Gastrocnemius medialis (tissue), 4 donors: ENCODE measurements at regions not wholly inside any gene's neighbourhood (a gene's known extent, or its start where the extent isn't known, plus 50 kb on each side); places are given as distances from the start of the nearest gene placed in this dataset.

Experiments
- ATAC-seq, 2 donors: fragments of 150-250 bp; one replicate each; pipeline ENCODE4 v1.9.1; 2016
- DNase-seq, 2 donors: peaks; one replicate each; pipeline ENCODE4 v3.0.0-alpha.2; 2019
- H3K27ac ChIP-seq, 4 donors: fragments of 200-600 bp; sonication (generic); 1 replicate in 1 of 4; 2 replicates in 3 of 4; pipeline ENCODE4 v1.5.1; 2016 to 2018; ENCODE audit warnings: mild to moderate bottlenecking in 2 of 4, moderate library complexity in 1 of 4
- H3K27me3 ChIP-seq, 3 donors: fragments of 200-600 bp; sonication (generic) in 2 of 3; 1 replicate in 1 of 3; 2 replicates in 2 of 3; pipeline versions ENCODE4 v1.5.1 to v1.6.0; 2016 to 2019; ENCODE audit warnings: mild to moderate bottlenecking in 1 of 3, moderate library complexity in 1 of 3
- H3K36me3 ChIP-seq, 2 donors: fragments of 200-600 bp; sonication (generic) in 1 of 2; one replicate each; pipeline ENCODE4 v1.5.1; 2017 to 2018
- H3K4me1 ChIP-seq, 2 donors: fragments of 200-600 bp; sonication (generic) in 1 of 2; one replicate each; pipeline ENCODE4 v1.5.1; 2016 to 2017; ENCODE audit warnings: mild to moderate bottlenecking in 2 of 2
- H3K4me3 ChIP-seq, 4 donors: fragments of 200-600 bp; sonication (generic) in 3 of 4; 1 replicate in 1 of 4; 2 replicates in 3 of 4; pipeline ENCODE4 v1.5.1; 2016 to 2019; ENCODE audit warnings: mild to moderate bottlenecking in 2 of 4
- H3K9me3 ChIP-seq, 3 donors: fragments of 200-600 bp; sonication (generic) in 2 of 3; 1 replicate in 1 of 3; 2 replicates in 2 of 3; pipeline ENCODE4 v1.5.1; 2016 to 2019
- CTCF ChIP-seq, 5 experiments: fragments of 450-650 bp in 3 of 5; fragments of 200-600 bp in 2 of 5; sonication (generic) in 2 of 5; IDR thresholded peaks in 4 of 5; conservative IDR thresholded peaks in 1 of 5; 1 replicate in 4 of 5; 2 replicates in 1 of 5; pipeline ENCODE4 v1.5.1; 2016 to 2019; ENCODE audit warnings: antibody characterized with exemption in 5 of 5, mild to moderate bottlenecking in 3 of 5, moderate library complexity in 3 of 5
- POLR2A ChIP-seq, 2 donors: fragments of 450-650 bp; IDR thresholded peaks; one replicate each; pipeline ENCODE4 v1.6.1; 2017; ENCODE audit warnings: antibody characterized with exemption in 2 of 2, mild to moderate bottlenecking in 2 of 2, moderate library complexity in 2 of 2
- in situ Hi-C, 4 donors: fragments of 200-750 bp; cut with MboI; loops; one replicate each; pipeline versions ENCODE4 v1.15.0 to v1.8.0; 2017; ENCODE audit warnings: low sequenced_read_pairs in 4 of 4
- intact Hi-C: fragments of 100-400 bp; cut with DNase I; formaldehyde crosslinking; loops from one replicate; pipeline ENCODE4 v1.15.1; 2023; ENCODE audit warnings: low total_unique reads

- in situ Hi-C loops (no loop called here), intact Hi-C loops (no loop called here)
- no peak overlapping the region for H3K4me3 ChIP-seq
- TF ChIP-seq POLR2A (IDR thresholded peaks at IDR 0.05) (no peak), CTCF (IDR thresholded peaks at IDR 0.05 in 4 of 5, conservative IDR thresholded peaks at IDR 0.05 in 1 of 5) (no peak)
- no peaks in the 10 kb centered on the region for H3K9me3 ChIP-seq
- H3K27me3 ChIP-seq = no peaks in the 10 kb centered on the region
- no peak for DNase-seq
- no peak for ATAC-seq
- no peak overlapping the region for H3K27ac ChIP-seq
- no peaks in the 10 kb centered on the region for H3K4me1 ChIP-seq
- no peaks in the 10 kb centered on the region for H3K36me3 ChIP-seq
These were observed 283.5 kb upstream of the GIMD1 start for GRCh38 chr4:106652095-106652494.

- H3K27me3 ChIP-seq = no peaks in the 10 kb centered on the region
- intact Hi-C loops = no loop called here
- no peaks in the 10 kb centered on the region for H3K9me3 ChIP-seq
- TF ChIP-seq POLR2A (IDR thresholded peaks at IDR 0.05) = no peak
- no peak for TF ChIP-seq CTCF (IDR thresholded peaks at IDR 0.05 in 4 of 5, conservative IDR thresholded peaks at IDR 0.05 in 1 of 5)
- no peak overlapping the region for H3K27ac ChIP-seq
- no peak overlapping the region for H3K4me3 ChIP-seq
- no peaks in the 10 kb centered on the region for H3K4me1 ChIP-seq
- ATAC-seq (no peak), DNase-seq (no peak)
- in situ Hi-C loops = no loop called here
- no peaks in the 10 kb centered on the region for H3K36me3 ChIP-seq
These were observed 282.1 kb upstream of the GIMD1 start for GRCh38 chr4:106650701-106651100.

GRCh38 chr4:106647451-106647850 lies 278.9 kb upstream of the GIMD1 start:
- intact Hi-C loops (no loop called here), in situ Hi-C loops (no loop called here)
- H3K4me1 ChIP-seq = no peaks in the 10 kb centered on the region
- no peak overlapping the region for H3K4me3 ChIP-seq
- no peak for DNase-seq
- H3K36me3 ChIP-seq = no peaks in the 10 kb centered on the region
- no peaks in the 10 kb centered on the region for H3K27me3 ChIP-seq
- TF ChIP-seq POLR2A (IDR thresholded peaks at IDR 0.05) = no peak
- TF ChIP-seq CTCF (IDR thresholded peaks at IDR 0.05 in 4 of 5, conservative IDR thresholded peaks at IDR 0.05 in 1 of 5) = no peak
- H3K9me3 ChIP-seq = no peaks in the 10 kb centered on the region
- ATAC-seq = no peak
- H3K27ac ChIP-seq = no peak overlapping the region

- DNase-seq = no peak
- in situ Hi-C loops (no loop called here), intact Hi-C loops (no loop called here)
- Histone ChIP-seq H3K27ac (no peak overlapping the region), H3K36me3 (no peaks in the 10 kb centered on the region), H3K27me3 (no peaks in the 10 kb centered on the region), H3K4me3 (no peak overlapping the region), H3K9me3 (no peaks in the 10 kb centered on the region), H3K4me1 (no peaks in the 10 kb centered on the region)
- ATAC-seq = no peak
- TF ChIP-seq CTCF (IDR thresholded peaks at IDR 0.05 in 4 of 5, conservative IDR thresholded peaks at IDR 0.05 in 1 of 5) = no peak
These were observed 260.7 kb upstream of the GIMD1 start for GRCh38 chr4:106629268-106629625.

GRCh38 chr4:106628586-106629267 lies 260.1 kb upstream of the GIMD1 start:
- no peak for TF ChIP-seq CTCF (IDR thresholded peaks at IDR 0.05 in 4 of 5, conservative IDR thresholded peaks at IDR 0.05 in 1 of 5)
- TF ChIP-seq POLR2A (IDR thresholded peaks at IDR 0.05) = no peak
- H3K27ac ChIP-seq = no peak overlapping the region
- H3K9me3 ChIP-seq = no peaks in the 10 kb centered on the region
- H3K4me1 ChIP-seq = no peaks in the 10 kb centered on the region
- ATAC-seq (no peak), DNase-seq (no peak)
- no peaks in the 10 kb centered on the region for H3K36me3 ChIP-seq
- no peaks in the 10 kb centered on the region for H3K27me3 ChIP-seq
- H3K4me3 ChIP-seq = no peak overlapping the region
- in situ Hi-C loops = no loop called here
- intact Hi-C loops = no loop called here
